HT-29 (cell line): ENCODE measurements at regions not wholly inside any gene's neighbourhood (a gene's known extent, or its start where the extent isn't known, plus 50 kb on each side); places are given as distances from the start of the nearest gene placed in this dataset. TPM values are rescaled to one million over a fixed set of nuclear protein-coding genes. Genes with fewer than 3 reads are reported as not detected.
"Not testable (repeated sequence)": the region's sequence is repeated elsewhere in the genome, so short reads cannot be mapped to it uniquely, and the experiment has no call there.

ENCODE experiments used
- DNase-seq: peaks from one replicate; pipeline ENCODE4 v3.0.0-alpha.2; 2015; ENCODE audit warnings: low spot score
- small RNA-seq: library from RNA; depleted of rRNA; stranded (forward); fragments of <200 nt; gene quantifications from one replicate; pipeline ENCODE3, GENCODE V24; 2014

DNA sequence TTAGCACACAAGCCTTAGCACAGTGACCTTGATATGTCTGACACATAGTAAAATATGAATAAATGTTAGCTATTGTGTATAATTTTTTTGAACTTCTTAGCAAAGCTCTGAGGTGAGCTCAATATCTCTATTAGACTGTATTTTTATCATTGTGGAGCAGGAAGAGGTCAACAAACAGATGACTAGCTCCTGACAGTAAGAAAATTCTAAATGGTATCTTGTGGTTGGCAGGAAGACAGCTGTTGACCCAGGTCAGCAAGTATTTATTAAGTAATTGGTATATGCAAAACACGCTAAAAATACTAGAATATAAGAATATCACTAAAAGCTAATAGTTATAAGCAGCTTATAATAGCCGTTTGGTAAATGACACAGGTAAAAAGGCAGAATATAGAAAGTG is 77.5 kb upstream of the MARCKS start:
- no peak for DNase-seq

DNA sequence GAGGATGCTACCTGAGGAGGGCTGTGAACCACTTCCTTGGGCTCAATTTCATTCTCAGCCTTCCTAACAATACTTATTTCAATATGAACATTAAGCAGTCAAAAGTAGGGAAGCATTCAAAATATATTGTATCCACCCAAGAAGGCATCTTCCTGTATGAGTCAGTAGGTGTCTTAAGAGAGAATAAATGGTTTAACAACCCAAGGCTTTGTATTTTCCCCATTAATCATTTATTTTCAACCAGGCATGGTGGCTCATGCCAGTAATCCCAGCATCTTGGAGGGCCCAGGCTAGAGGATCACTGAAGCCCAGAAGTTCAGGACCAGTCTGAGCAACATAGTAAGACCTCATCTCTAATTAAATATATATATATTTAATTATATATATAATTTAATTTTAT is 74.5 kb upstream of the MARCKS start:
- no peak for DNase-seq

DNA sequence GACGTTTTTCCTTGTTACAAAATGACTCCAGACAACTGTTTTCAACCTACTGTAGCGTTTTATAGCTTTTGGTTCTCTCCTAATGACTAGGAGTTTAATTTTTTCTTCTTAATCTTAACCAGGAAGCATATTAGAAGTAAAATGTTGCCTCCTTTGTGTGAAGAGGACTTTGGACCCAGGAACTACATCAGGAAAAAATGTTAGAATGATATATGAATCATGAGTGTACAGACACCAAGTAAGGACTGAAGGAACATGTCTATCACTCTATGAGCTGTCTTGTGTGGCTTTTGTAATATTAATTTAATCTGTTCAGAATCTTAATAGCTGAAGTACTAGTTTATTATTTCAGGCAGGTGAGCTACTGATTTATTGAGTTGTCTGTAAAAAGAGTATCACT is 71.0 kb upstream of the MARCKS start:
- peak; percentile 87 for DNase-seq

DNA sequence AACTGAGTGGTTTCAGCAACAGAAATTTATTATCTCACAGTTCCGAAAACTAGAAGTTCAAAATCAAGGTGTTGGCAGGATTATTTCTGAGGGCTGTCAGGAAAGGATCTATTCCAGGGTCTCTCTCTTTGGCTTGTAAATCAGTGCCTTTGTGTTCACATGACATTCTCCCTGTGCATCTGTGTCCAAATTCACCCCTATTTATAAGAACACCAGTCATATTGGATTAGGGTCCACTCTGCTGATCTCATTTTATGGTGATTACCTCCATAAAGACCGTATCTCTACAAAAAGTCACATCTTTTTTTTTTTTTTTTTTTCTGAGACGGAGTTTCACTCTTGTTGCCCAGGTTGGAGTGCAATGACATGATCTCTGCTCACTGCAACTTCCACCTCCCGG is 68.6 kb upstream of the MARCKS start:
- no peak for DNase-seq

DNA sequence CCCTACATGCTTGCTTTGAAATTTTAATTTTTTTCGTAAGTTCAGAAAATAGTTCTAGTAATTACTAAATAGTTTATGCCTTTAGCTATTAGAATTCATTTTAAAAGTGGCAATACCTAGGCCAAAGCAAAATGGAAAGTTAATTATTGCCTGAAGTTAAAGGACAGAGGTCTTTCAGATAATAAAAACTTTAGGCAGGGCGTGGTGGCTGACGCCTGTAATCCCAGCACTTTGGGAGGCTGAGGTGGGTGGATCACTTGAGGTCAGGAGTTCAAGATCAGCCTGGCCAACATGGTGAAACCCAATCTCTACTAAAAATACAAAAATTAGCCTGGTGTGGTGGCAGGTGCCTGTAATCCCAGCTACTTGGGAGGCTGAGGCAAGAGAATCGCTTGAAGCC is 65.9 kb upstream of the MARCKS start:
- not testable (repeated sequence) for DNase-seq

DNA sequence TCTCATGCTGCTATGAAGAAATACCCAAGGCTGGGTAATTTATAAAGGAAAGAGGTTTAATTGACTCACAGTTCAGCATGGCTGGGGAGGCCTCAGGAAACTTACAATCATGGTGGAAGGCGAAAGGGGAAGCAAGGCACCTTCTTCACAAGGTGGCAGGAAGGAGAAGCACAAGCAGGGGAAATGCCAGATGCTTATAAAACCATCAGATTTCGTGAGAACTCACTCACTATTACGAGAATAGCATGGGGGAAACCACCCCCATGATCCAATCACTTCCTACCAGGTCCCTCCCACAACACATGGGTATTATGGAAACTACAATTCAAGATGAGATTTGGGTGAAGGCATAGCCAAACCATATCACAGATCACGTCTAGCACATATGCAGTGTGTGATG is 61.8 kb upstream of the MARCKS start:
- DNase-seq: not testable (repeated sequence)

DNA sequence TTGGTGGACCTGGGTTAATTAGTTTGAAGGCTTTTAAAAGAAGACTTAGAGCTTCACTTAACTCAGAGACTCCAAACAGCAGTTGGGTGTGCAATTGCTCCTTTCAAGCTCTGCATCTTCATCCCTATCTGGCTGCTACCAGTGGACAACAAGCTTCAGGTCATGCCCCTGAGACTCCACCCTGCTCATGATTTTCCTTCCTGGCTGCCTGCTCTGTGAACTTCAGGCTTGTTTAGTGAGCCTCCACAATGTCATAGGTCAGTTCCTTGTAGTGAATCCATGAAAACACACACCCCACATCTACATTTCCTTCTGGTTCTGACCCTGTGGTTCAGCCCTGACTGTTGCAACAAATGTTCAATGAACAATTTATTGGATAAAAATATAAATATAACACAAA is 61.1 kb upstream of the MARCKS start:
- DNase-seq: peak; percentile 24

DNA sequence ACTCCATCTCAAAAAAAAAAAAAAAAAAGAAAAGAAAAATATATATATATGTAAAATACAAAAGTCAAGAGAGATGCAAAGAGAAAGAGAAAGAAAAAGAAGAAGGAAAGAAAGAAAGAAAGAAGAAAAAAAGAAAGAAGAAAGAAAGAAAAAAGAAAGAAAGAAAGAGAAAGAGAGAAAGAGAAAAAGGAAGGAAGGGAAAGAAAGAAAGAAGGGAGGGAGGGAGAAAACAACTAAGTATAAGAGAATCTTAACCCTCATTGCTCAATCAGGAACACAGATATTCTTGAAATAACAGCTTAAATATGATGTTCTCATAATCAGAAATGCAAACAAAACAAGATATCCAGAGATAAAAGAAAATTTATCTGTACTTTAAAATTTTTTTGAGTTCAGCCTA is 54.4 kb upstream of the MARCKS start:
- no peak for DNase-seq

DNA sequence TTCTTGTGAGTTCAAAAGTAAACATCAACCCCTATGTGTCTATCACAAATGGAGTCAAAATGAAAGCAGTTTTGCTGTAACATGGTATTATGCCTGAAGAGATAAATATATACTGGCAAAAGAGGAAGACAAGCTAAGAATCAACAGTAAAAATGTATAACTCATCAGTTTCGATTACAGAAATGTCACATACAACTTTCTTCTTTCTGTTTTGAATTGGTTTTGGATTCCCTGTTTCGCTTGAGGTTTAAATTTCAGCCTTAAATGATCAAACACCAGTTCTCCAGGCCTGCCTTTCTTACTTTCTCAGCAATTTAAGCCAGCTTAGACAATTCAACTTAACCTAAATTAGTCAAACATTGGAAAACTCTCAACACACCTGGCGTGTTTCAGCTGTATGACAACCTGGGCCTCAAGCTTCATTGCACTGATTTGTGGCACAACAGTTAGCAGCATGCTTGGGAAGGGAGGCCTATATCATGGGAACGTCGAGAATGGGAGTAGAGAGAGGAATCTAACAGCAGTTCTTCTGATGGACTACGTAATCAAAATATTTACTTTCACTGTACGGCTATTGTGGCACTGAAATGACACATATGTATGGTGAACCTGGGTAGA is 51.9 kb upstream of the MARCKS start:
- no peak for DNase-seq

DNA sequence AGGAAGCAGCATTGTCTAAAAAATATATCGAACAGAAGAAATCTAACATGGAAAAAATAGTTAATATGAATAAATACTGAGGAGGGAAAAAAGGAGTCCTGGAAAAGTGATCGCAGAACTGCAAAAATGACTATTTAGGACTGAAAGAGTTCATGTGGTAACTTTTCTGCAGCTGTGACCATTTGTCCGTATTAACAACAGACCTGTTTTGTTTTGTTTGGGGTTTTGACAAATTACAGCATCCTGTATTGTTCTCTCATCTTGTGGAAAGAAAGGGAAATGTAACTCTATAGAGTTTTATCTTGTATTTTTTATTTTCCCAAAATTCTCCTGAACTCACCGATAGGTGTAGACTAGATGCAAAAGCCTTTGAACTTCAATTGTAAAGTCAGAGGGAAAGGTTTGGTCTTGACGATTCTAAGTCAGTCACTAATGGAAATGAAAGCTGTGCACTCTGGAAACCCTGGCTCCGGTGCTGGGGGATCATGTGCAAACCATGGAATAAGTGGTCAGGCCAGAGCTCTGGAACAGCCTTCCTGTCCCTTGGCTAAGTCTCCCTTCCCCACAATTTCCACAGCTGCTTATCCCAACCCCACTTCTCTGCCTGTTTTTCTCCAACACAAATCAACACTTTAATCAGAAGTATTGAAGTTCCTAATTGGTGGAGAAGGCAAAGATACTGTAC is 51.2 kb upstream of the MARCKS start:
- no peak for DNase-seq

Small RNA genes in the stretch of these regions (small RNA-seq; reads per million reads assigned to genes)
- not detected for gene RNU6-1163P
